DMS 273 (cell line): ENCODE measurements at regions not wholly inside any gene's neighbourhood (a gene's known extent, or its start where the extent isn't known, plus 50 kb on each side); places are given as distances from the start of the nearest gene placed in this dataset.

ENCODE experiments used
- DNase-seq: peaks from one replicate; lab custom pipeline; 2025; ENCODE audit not compliant: unreplicated experiment; lab: John Stamatoyannopoulos, UW

- DNase-seq, result peak; percentile 3
Measured at GRCh38 chr4:66639361-66639760, 905.9 kb downstream of the CENPC start.

GRCh38 chr4:66636349-66636748, 909.0 kb downstream of the CENPC start:
- DNase-seq, result no peak

GRCh38 chr4:66633477-66633876, 911.8 kb downstream of the CENPC start:
- no peak for DNase-seq

- DNase-seq, result no peak
Measured at GRCh38 chr4:66629927-66630326, 915.4 kb downstream of the CENPC start.

GRCh38 chr4:66628146-66628545, 917.2 kb downstream of the CENPC start:
- no peak for DNase-seq

- DNase-seq, result no peak
Measured at GRCh38 chr4:66625480-66625879, 919.8 kb downstream of the CENPC start.

- no peak for DNase-seq
Measured at GRCh38 chr4:66613591-66613990, 931.7 kb downstream of the CENPC start.

- no peak for DNase-seq
Measured at GRCh38 chr4:66609014-66609413, 936.3 kb downstream of the CENPC start.

GRCh38 chr4:66606908-66607307, 936.6 kb upstream of the EPHA5 start:
- peak; percentile 13 for DNase-seq

GRCh38 chr4:66606215-66606614, 935.9 kb upstream of the EPHA5 start:
- DNase-seq, result no peak

GRCh38 chr4:66604192-66604591, 933.9 kb upstream of the EPHA5 start:
- no peak for DNase-seq

- DNase-seq, result no peak
Measured at GRCh38 chr4:66602622-66603021, 932.3 kb upstream of the EPHA5 start.

- DNase-seq, result no peak
Measured at GRCh38 chr4:66591968-66592367, 921.7 kb upstream of the EPHA5 start.

GRCh38 chr4:66590488-66591215, 920.4 kb upstream of the EPHA5 start:
- DNase-seq, result no peak

- no peak for DNase-seq
Measured at GRCh38 chr4:66589183-66589582, 918.9 kb upstream of the EPHA5 start.

- DNase-seq, result no peak
Measured at GRCh38 chr4:66585767-66586166, 915.5 kb upstream of the EPHA5 start.

GRCh38 chr4:66577922-66578321, 907.6 kb upstream of the EPHA5 start:
- DNase-seq, result no peak

- DNase-seq, result peak; percentile 52
Measured at GRCh38 chr4:66575008-66575696, 904.9 kb upstream of the EPHA5 start.

- DNase-seq, result peak; percentile 51
Measured at GRCh38 chr4:66574145-66574978, 904.1 kb upstream of the EPHA5 start.

- peak; percentile 27 for DNase-seq
Measured at GRCh38 chr4:66572949-66573348, 902.7 kb upstream of the EPHA5 start.

- peak; percentile 81 for DNase-seq
Measured at GRCh38 chr4:66571145-66571695, 900.9 kb upstream of the EPHA5 start.
